PC-9 (cell line): ENCODE measurements at regions not wholly inside any gene's neighbourhood (a gene's known extent, or its start where the extent isn't known, plus 50 kb on each side); places are given as distances from the start of the nearest gene placed in this dataset.

Experiments
- BruUV-seq: library from RNA; stranded (reverse); fragments of 400-500 nt; replicated peaks from 2 replicates; lab custom pipeline; 2021; lab: Mats Ljungman, UMichigan
- CTCF ChIA-PET: fragments of 300-600 bp; sonication (Branson Sonifier 250); formaldehyde crosslinking; loops from one replicate; lab custom pipeline; 2022; ENCODE audit warnings: antibody characterized with exemption; lab: Charles Lee
- POLR2A ChIA-PET: fragments of 300-600 bp; sonication (Branson Sonifier 250); formaldehyde crosslinking; loops from one replicate; lab custom pipeline; 2022; ENCODE audit warnings: antibody characterized with exemption; ENCODE audit not compliant: unreplicated experiment; lab: Charles Lee
- DNase-seq, 2 experiments: peaks; one replicate each; pipeline versions ENCODE4 v3.0.0 to v3.0.0-alpha.2; 2015 to 2022; ENCODE audit warnings: mixed read lengths in 1 of 2
- H2AFZ ChIP-seq: fragments of 200-600 bp; sonication (generic); 2 replicates; pipeline ENCODE4 v1.8.1; 2017; ENCODE audit warnings: antibody characterized with exemption
- H3F3A ChIP-seq: fragments of 200-600 bp; sonication (generic); 2 replicates; pipeline ENCODE4 v1.8.1; 2017; ENCODE audit warnings: antibody characterized with exemption, mild to moderate bottlenecking, low read depth; ENCODE audit not compliant: insufficient read depth
- H3K27ac ChIP-seq: fragments of 200-600 bp; sonication (generic); 2 replicates; pipeline ENCODE4 v1.6.1; 2016; ENCODE audit warnings: mixed run types
- H3K27me3 ChIP-seq: fragments of 200-600 bp; sonication (generic); 2 replicates; pipeline ENCODE4 v1.6.1; 2016; ENCODE audit warnings: low read depth, mixed run types; ENCODE audit not compliant: insufficient read depth
- H3K36me3 ChIP-seq: fragments of 200-600 bp; sonication (generic); 2 replicates; pipeline ENCODE4 v1.6.1; 2016; ENCODE audit warnings: low read depth, mixed run types
- H3K4me1 ChIP-seq: fragments of 200-600 bp; sonication (generic); replicated peaks from 2 replicates; pipeline ENCODE4 v1.6.1; 2016; ENCODE audit warnings: mixed run types; ENCODE audit not compliant: insufficient read depth
- H3K4me2 ChIP-seq: fragments of 200-600 bp; sonication (generic); 2 replicates; pipeline ENCODE4 v1.6.1; 2017; ENCODE audit warnings: mixed run types
- H3K4me3 ChIP-seq: fragments of 200-600 bp; sonication (generic); 2 replicates; pipeline ENCODE4 v1.6.1; 2016; ENCODE audit warnings: mixed run types
- H3K79me2 ChIP-seq: fragments of 200-600 bp; sonication (generic); 2 replicates; pipeline ENCODE4 v1.6.1; 2017; ENCODE audit warnings: low read depth, mixed run types
- H3K9me2 ChIP-seq: fragments of 200-600 bp; sonication (generic); 2 replicates; pipeline ENCODE4 v1.8.1; 2017; ENCODE audit warnings: mild to moderate bottlenecking; ENCODE audit not compliant: insufficient read depth
- H3K9me3 ChIP-seq: fragments of 200-600 bp; sonication (generic); 2 replicates; pipeline ENCODE4 v1.8.1; 2016; ENCODE audit warnings: low read depth; ENCODE audit not compliant: insufficient read depth
- H4K20me1 ChIP-seq: fragments of 200-600 bp; sonication (generic); 2 replicates; pipeline ENCODE4 v1.8.1; 2017; ENCODE audit not compliant: insufficient read depth
- EZH2 ChIP-seq: fragments of 200-600 bp; sonication (generic); IDR thresholded peaks from 2 replicates; pipeline ENCODE4 v1.8.0; 2017; ENCODE audit warnings: antibody characterized with exemption, low read depth
- intact Hi-C: fragments of 100-400 bp; cut with micrococcal nuclease; formaldehyde crosslinking; loops from one replicate; pipeline ENCODE4 v1.10.0; 2022; ENCODE audit not compliant: unreplicated experiment
- TF ChIP-seq, protein P1 (sequence below): fragments of 200-600 bp; sonication (generic); conservative IDR thresholded peaks from 2 replicates; pipeline ENCODE4 v1.6.1; 2017; ENCODE audit warnings: mixed run types, antibody characterized with exemption, mild to moderate bottlenecking, moderate library complexity

DNA sequence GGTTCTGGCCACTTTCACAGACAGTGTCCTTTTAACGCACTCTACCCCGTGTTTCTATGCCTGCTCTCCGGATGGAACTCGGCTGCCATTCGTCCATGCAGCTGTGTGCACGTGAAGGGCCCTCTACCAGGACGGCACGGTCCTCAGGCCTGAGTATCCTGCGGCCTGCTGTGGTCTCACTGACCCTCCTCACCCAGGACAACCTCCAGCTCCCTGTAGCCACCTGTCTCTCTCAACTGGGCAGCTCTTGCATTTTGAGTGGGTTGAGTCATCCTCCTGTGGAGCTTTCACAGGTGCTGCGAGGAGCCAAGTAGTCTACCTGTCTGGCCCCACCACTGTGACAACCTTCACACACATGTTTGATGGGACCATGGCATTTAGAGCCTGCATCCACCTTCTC lies 321.7 kb upstream of the TSHZ3 start:
- Histone ChIP-seq H4K20me1 (no peaks in the 10 kb centered on the region), H3K4me1 (no peaks in the 10 kb centered on the region), H2AFZ (no peak overlapping the region), H3K36me3 (no peaks in the 10 kb centered on the region), H3K4me2 (no peak overlapping the region), H3K4me3 (no peak overlapping the region), H3K79me2 (no peaks in the 10 kb centered on the region), H3K9me3 (no peaks in the 10 kb centered on the region), H3K27me3 (peaks cover 13% of the 10 kb centered on the region; the same call in 1 of the 2 replicates), H3F3A (no peaks in the 10 kb centered on the region), H3K9me2 (no peaks in the 10 kb centered on the region), H3K27ac (no peak overlapping the region)
- no TSS peak for BruUV-seq
- no peak for DNase-seq
- intact Hi-C loops = no loop called here
- ChIA-PET POLR2A (no interaction called here), CTCF (no interaction called here)
- TF ChIP-seq, protein P1, sequence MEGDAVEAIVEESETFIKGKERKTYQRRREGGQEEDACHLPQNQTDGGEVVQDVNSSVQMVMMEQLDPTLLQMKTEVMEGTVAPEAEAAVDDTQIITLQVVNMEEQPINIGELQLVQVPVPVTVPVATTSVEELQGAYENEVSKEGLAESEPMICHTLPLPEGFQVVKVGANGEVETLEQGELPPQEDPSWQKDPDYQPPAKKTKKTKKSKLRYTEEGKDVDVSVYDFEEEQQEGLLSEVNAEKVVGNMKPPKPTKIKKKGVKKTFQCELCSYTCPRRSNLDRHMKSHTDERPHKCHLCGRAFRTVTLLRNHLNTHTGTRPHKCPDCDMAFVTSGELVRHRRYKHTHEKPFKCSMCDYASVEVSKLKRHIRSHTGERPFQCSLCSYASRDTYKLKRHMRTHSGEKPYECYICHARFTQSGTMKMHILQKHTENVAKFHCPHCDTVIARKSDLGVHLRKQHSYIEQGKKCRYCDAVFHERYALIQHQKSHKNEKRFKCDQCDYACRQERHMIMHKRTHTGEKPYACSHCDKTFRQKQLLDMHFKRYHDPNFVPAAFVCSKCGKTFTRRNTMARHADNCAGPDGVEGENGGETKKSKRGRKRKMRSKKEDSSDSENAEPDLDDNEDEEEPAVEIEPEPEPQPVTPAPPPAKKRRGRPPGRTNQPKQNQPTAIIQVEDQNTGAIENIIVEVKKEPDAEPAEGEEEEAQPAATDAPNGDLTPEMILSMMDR = no peak
- TF ChIP-seq EZH2 = no peak

- H3K9me2 ChIP-seq = no peaks in the 10 kb centered on the region
- BruUV-seq = no TSS peak
- intact Hi-C loops = no loop called here
- TF ChIP-seq, protein P1 = no peak
- TF ChIP-seq EZH2 = no peak
- no peaks in the 10 kb centered on the region for H3K79me2 ChIP-seq
- H3K4me3 ChIP-seq = no peak overlapping the region
- peaks cover 13% of the 10 kb centered on the region; the same call in 1 of the 2 replicates for H3K27me3 ChIP-seq
- H3K4me1 ChIP-seq = no peaks in the 10 kb centered on the region
- no peaks in the 10 kb centered on the region for H3K9me3 ChIP-seq
- no peaks in the 10 kb centered on the region for H3K36me3 ChIP-seq
- no peak for DNase-seq
- ChIA-PET POLR2A (no interaction called here), CTCF (no interaction called here)
- no peak overlapping the region for H2AFZ ChIP-seq
- no peaks in the 10 kb centered on the region for H3F3A ChIP-seq
- no peak overlapping the region for H3K27ac ChIP-seq
- H3K4me2 ChIP-seq = no peak overlapping the region
- no peaks in the 10 kb centered on the region for H4K20me1 ChIP-seq
Observed at GRCh38 chr19:31671411-31672035, 322.3 kb upstream of the TSHZ3 start.

- Histone ChIP-seq H2AFZ (no peak overlapping the region), H3K9me2 (no peaks in the 10 kb centered on the region), H3K4me3 (no peak overlapping the region), H3F3A (no peaks in the 10 kb centered on the region), H3K27me3 (peaks cover 10% of the 10 kb centered on the region; the same call in 1 of the 2 replicates), H3K27ac (no peak overlapping the region), H3K4me2 (no peak overlapping the region), H3K36me3 (no peaks in the 10 kb centered on the region), H3K79me2 (no peaks in the 10 kb centered on the region), H4K20me1 (no peaks in the 10 kb centered on the region), H3K9me3 (no peaks in the 10 kb centered on the region), H3K4me1 (no peaks in the 10 kb centered on the region)
- TF ChIP-seq, protein P1 = no peak
- TF ChIP-seq EZH2 = no peak
- intact Hi-C loops = no loop called here
- DNase-seq = no peak
- CTCF ChIA-PET = no interaction called here
- POLR2A ChIA-PET = no interaction called here
- no TSS peak for BruUV-seq
Observed at GRCh38 chr19:31674503-31675192, 325.4 kb upstream of the TSHZ3 start.
